D721Med (cell line): ENCODE measurements at regions not wholly inside any gene's neighbourhood (a gene's known extent, or its start where the extent isn't known, plus 50 kb on each side); places are given as distances from the start of the nearest gene placed in this dataset.
"Not testable (repeated sequence)": the region's sequence is repeated elsewhere in the genome, so short reads cannot be mapped to it uniquely, and the experiment has no call there.

Experiments
- DNase-seq: peaks from one replicate; pipeline ENCODE4 v3.0.0; 2011; ENCODE audit warnings: low spot score; ENCODE audit not compliant: insufficient read length
- FAIRE-seq: peaks from 2 replicates; lab custom pipeline; 2011; peaks lifted over from hg19 to GRCh38; lab: Jason Lieb, UNC
- CTCF ChIP-seq: IDR thresholded peaks from 2 replicates; pipeline ENCODE4 v1.5.1; 2012; ENCODE audit warnings: mild to moderate bottlenecking, control low read depth; ENCODE audit not compliant: insufficient read depth; ENCODE audit errors: missing control alignments

GRCh38 chr1:82145656-82146055 is 344.9 kb downstream of the ADGRL2 start:
- FAIRE-seq (no peak), DNase-seq (no peak)
- no peak for TF ChIP-seq CTCF

GRCh38 chr1:82143108-82143833 is 342.5 kb downstream of the ADGRL2 start:
- no peak for DNase-seq

GRCh38 chr1:82141390-82141789 is 340.7 kb downstream of the ADGRL2 start:
- FAIRE-seq = no peak
- no peak for TF ChIP-seq CTCF
- DNase-seq = no peak

More at GRCh38 chr1:82143108-82143833, 342.5 kb downstream of the ADGRL2 start:
- FAIRE-seq = no peak
- TF ChIP-seq CTCF = no peak

- no peak for TF ChIP-seq CTCF
- FAIRE-seq = no peak
- no peak for DNase-seq
Measured at GRCh38 chr1:82139751-82140468, 339.2 kb downstream of the ADGRL2 start.

GRCh38 chr1:82136351-82136750 is 335.6 kb downstream of the ADGRL2 start:
- not testable (repeated sequence) for DNase-seq, FAIRE-seq

GRCh38 chr1:82125866-82126265 is 325.1 kb downstream of the ADGRL2 start:
- no peak for DNase-seq
- no peak for FAIRE-seq
- no peak for TF ChIP-seq CTCF

- DNase-seq (no peak), FAIRE-seq (no peak)
- no peak for TF ChIP-seq CTCF
Measured at GRCh38 chr1:82125119-82125518, 324.4 kb downstream of the ADGRL2 start.
